Neural crest cell (in vitro differentiated cells): ENCODE measurements at regions not wholly inside any gene's neighbourhood (a gene's known extent, or its start where the extent isn't known, plus 50 kb on each side); places are given as distances from the start of the nearest gene placed in this dataset.
"Not testable (repeated sequence)": the region's sequence is repeated elsewhere in the genome, so short reads cannot be mapped to it uniquely, and the experiment has no call there.

ENCODE experiments used
- DNase-seq: peaks from one replicate; pipeline ENCODE4 v3.0.0; 2021; ENCODE audit warnings: low read depth, mixed read lengths, low spot score
- H3K27ac Mint-ChIP-seq: one replicate; pipeline ENCODE4 v1.8.0; 2021; ENCODE audit warnings: mild to moderate bottlenecking, mixed read lengths; ENCODE audit not compliant: unreplicated experiment
- H3K27me3 Mint-ChIP-seq: 2 replicates; pipeline ENCODE4 v1.8.0; 2021; ENCODE audit warnings: low read depth, mild to moderate bottlenecking, mixed read lengths
- H3K36me3 Mint-ChIP-seq: 2 replicates; pipeline ENCODE4 v1.8.0; 2021; ENCODE audit warnings: low read depth, mild to moderate bottlenecking, mixed read lengths
- H3K4me1 Mint-ChIP-seq: 2 replicates; pipeline ENCODE4 v1.8.0; 2021; ENCODE audit warnings: mixed read lengths
- H3K4me3 Mint-ChIP-seq: one replicate; pipeline ENCODE4 v1.8.0; 2021; ENCODE audit warnings: mild to moderate bottlenecking, mixed read lengths
- H3K9me3 Mint-ChIP-seq: 2 replicates; pipeline ENCODE4 v1.8.0; 2021; ENCODE audit warnings: mixed read lengths
- CTCF ChIP-seq: fragments of 200-600 bp; sonication (generic); conservative IDR thresholded peaks from 2 replicates; pipeline ENCODE4 v1.5.0; 2021; ENCODE audit warnings: antibody characterized with exemption, mild to moderate bottlenecking

GRCh38 chr21:23949493-23949892 lies 1657.8 kb downstream of the MRPL39 start:
- DNase-seq, result no peak
- Mint-ChIP-seq H3K9me3 (peaks cover 13% of the 10 kb centered on the region), H3K27ac (no peak overlapping the region), H3K4me1 (no peaks in the 10 kb centered on the region), H3K27me3 (no peaks in the 10 kb centered on the region), H3K4me3 (no peak overlapping the region), H3K36me3 (peaks cover 5% of the 10 kb centered on the region)
- no peak for TF ChIP-seq CTCF

- Mint-ChIP-seq H3K27me3 (no peaks in the 10 kb centered on the region), H3K9me3 (peaks cover 18% of the 10 kb centered on the region), H3K4me3 (no peak overlapping the region), H3K27ac (no peak overlapping the region), H3K4me1 (no peaks in the 10 kb centered on the region), H3K36me3 (peaks cover 2% of the 10 kb centered on the region)
- DNase-seq, result no peak
- TF ChIP-seq CTCF, result no peak
These were observed 1667.8 kb downstream of the MRPL39 start for GRCh38 chr21:23939369-23940065.

DNA sequence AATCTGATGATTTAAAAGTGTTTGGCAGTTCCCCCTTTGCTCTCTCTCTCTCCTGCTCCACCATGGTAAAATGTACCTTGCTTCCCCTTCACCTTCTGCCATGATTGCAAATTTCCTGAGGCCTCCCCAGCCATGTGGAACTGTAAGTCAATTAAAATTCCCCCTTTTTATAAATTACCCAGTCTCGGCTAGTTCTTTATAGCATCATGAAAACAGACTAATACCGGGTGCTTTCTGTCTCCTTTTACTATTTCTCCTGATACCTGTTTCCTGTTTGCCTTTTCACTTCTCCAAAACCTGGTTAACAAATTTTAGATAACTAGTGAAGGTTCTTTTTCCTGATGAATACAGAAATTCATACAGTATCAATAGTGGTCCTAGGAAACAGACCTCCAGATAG lies 1670.3 kb downstream of the MRPL39 start:
- Mint-ChIP-seq H3K27me3 (no peaks in the 10 kb centered on the region), H3K9me3 (peaks cover 22% of the 10 kb centered on the region)

GRCh38 chr21:23936224-23936623 lies 1671.1 kb downstream of the MRPL39 start:
- Mint-ChIP-seq H3K4me3 (no peak overlapping the region), H3K4me1 (no peaks in the 10 kb centered on the region), H3K27me3 (no peaks in the 10 kb centered on the region), H3K27ac (no peak overlapping the region), H3K36me3 (peaks cover 2% of the 10 kb centered on the region), H3K9me3 (peaks cover 22% of the 10 kb centered on the region)
- TF ChIP-seq CTCF, result peak; percentile 25
- DNase-seq, result no peak

More for the DNA sequence above, 1670.3 kb downstream of the MRPL39 start:
- Mint-ChIP-seq H3K4me1 (no peaks in the 10 kb centered on the region), H3K27ac (no peak overlapping the region), H3K36me3 (peaks cover 2% of the 10 kb centered on the region), H3K4me3 (no peak overlapping the region)
- DNase-seq, result no peak
- no peak for TF ChIP-seq CTCF

GRCh38 chr21:23930565-23930964 lies 1676.7 kb downstream of the MRPL39 start:
- no peaks in the 10 kb centered on the region for H3K4me1 Mint-ChIP-seq
- H3K4me3 Mint-ChIP-seq, result no peak overlapping the region
- no peak for TF ChIP-seq CTCF
- H3K27ac Mint-ChIP-seq, result no peak overlapping the region
- no peaks in the 10 kb centered on the region for H3K36me3 Mint-ChIP-seq
- DNase-seq, result no peak
- peaks cover 10% of the 10 kb centered on the region for H3K9me3 Mint-ChIP-seq
- no peaks in the 10 kb centered on the region for H3K27me3 Mint-ChIP-seq

GRCh38 chr21:23926430-23926829 lies 1680.9 kb downstream of the MRPL39 start:
- H3K4me1 Mint-ChIP-seq, H3K27me3 Mint-ChIP-seq, H3K4me3 Mint-ChIP-seq, DNase-seq, H3K27ac Mint-ChIP-seq, H3K36me3 Mint-ChIP-seq: not testable (repeated sequence)
- peaks cover 12% of the 10 kb centered on the region for H3K9me3 Mint-ChIP-seq
